ENCODE measurements at regions not wholly inside any gene's neighbourhood (a gene's known extent, or its start where the extent isn't known, plus 50 kb on each side); places are given as distances from the start of the nearest gene placed in this dataset.

DNA sequence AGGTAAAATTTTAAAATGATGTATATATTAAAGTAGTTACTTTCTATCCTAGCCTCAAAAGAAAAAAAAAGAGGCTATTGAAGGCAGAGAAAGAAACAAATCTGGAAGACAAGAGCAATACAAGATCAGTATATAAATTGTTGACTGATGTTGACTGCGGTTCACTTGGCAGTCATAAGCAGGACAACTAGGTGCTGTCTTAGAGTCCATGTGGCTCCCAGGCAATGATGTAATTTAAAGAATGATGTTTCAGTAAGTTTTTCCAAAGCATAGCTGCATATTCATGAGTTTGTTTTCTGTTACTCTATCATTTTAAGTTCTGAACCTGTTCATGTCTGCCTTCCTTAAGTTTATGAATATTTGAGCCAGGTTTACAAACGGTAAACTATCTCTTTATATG lies 630.2 kb downstream of the FAT4 start:
- TF ChIP-seq HNF4G (IDR thresholded peaks at IDR 0.05) (no peak), RXRA (IDR thresholded peaks at IDR 0.05) (no peak), JUND (IDR thresholded peaks at IDR 0.05) (no peak), REST (IDR thresholded peaks at IDR 0.05) (no peak), NR2F2 (IDR thresholded peaks at IDR 0.05) (no peak), RAD21 (IDR thresholded peaks at IDR 0.05) (no peak), EGR1 (IDR thresholded peaks at IDR 0.05; ENCODE audit: low read depth in 2 of 2) (no peak), FOXA1 (IDR thresholded peaks at IDR 0.05) (no peak), SP1 (IDR thresholded peaks at IDR 0.05) (no peak)
- TF ChIP-seq, protein P1, sequence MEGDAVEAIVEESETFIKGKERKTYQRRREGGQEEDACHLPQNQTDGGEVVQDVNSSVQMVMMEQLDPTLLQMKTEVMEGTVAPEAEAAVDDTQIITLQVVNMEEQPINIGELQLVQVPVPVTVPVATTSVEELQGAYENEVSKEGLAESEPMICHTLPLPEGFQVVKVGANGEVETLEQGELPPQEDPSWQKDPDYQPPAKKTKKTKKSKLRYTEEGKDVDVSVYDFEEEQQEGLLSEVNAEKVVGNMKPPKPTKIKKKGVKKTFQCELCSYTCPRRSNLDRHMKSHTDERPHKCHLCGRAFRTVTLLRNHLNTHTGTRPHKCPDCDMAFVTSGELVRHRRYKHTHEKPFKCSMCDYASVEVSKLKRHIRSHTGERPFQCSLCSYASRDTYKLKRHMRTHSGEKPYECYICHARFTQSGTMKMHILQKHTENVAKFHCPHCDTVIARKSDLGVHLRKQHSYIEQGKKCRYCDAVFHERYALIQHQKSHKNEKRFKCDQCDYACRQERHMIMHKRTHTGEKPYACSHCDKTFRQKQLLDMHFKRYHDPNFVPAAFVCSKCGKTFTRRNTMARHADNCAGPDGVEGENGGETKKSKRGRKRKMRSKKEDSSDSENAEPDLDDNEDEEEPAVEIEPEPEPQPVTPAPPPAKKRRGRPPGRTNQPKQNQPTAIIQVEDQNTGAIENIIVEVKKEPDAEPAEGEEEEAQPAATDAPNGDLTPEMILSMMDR (IDR thresholded peaks at IDR 0.05; ENCODE audit: low read depth, low read length, missing input control): no peak
- Histone ChIP-seq H3K9me3 (ENCODE audit: control insufficient read depth in 4 of 4, low read length in 3 of 4) (no peaks in the 10 kb centered on the region), H3K36me3 (ENCODE audit: control insufficient read depth in 4 of 4, insufficient read depth in 3 of 4, low read depth in 1 of 4, low read length in 3 of 4) (no peaks in the 10 kb centered on the region), H3K9ac (ENCODE audit: low read depth in 1 of 2, low read length in 2 of 2) (no peak overlapping the region), H3K4me3 (ENCODE audit: low read depth in 1 of 3, low read length in 3 of 3) (no peak overlapping the region), H3K27me3 (ENCODE audit: control insufficient read depth in 4 of 4, insufficient read depth in 4 of 4, low read length in 3 of 4) (no peaks in the 10 kb centered on the region), H3K27ac (ENCODE audit: low read depth in 1 of 2, low read length in 2 of 2) (no peak overlapping the region), H3K4me1 (ENCODE audit: control insufficient read depth in 4 of 4, insufficient read depth in 4 of 4, low read length in 3 of 4) (no peaks in the 10 kb centered on the region)
- no peak for DNase-seq (ENCODE audit: low spot score)
- 89% methylated on average over 2 of the region's 2 CpGs for WGBS

- H3K36me3 ChIP-seq (ENCODE audit: control insufficient read depth in 4 of 4, insufficient read depth in 3 of 4, low read depth in 1 of 4, low read length in 3 of 4): no peaks in the 10 kb centered on the region
- no peaks in the 10 kb centered on the region for H3K4me1 ChIP-seq (ENCODE audit: control insufficient read depth in 4 of 4, insufficient read depth in 4 of 4, low read length in 3 of 4)
- TF ChIP-seq NR2F2 (IDR thresholded peaks at IDR 0.05) (no peak), TAF1 (conservative IDR thresholded peaks at IDR 0.05) (no peak), FOXA1 (IDR thresholded peaks at IDR 0.05) (no peak), FOXA2 (IDR thresholded peaks at IDR 0.05) (no peak)
- H3K9ac ChIP-seq (ENCODE audit: low read depth in 1 of 2, low read length in 2 of 2): no peak overlapping the region
- no peak overlapping the region for H3K4me3 ChIP-seq (ENCODE audit: low read depth in 1 of 3, low read length in 3 of 3)
- no peaks in the 10 kb centered on the region for H3K27me3 ChIP-seq (ENCODE audit: control insufficient read depth in 4 of 4, insufficient read depth in 4 of 4, low read length in 3 of 4)
- 61% methylated on average over 4 of the region's 4 CpGs for WGBS
- no peak overlapping the region for H3K27ac ChIP-seq (ENCODE audit: low read depth in 1 of 2, low read length in 2 of 2)
- H3K9me3 ChIP-seq (ENCODE audit: control insufficient read depth in 4 of 4, low read length in 3 of 4): no peaks in the 10 kb centered on the region
- DNase-seq (ENCODE audit: low spot score): no peak
These were observed 633.3 kb downstream of the FAT4 start for GRCh38 chr4:125948021-125948420.

DNA sequence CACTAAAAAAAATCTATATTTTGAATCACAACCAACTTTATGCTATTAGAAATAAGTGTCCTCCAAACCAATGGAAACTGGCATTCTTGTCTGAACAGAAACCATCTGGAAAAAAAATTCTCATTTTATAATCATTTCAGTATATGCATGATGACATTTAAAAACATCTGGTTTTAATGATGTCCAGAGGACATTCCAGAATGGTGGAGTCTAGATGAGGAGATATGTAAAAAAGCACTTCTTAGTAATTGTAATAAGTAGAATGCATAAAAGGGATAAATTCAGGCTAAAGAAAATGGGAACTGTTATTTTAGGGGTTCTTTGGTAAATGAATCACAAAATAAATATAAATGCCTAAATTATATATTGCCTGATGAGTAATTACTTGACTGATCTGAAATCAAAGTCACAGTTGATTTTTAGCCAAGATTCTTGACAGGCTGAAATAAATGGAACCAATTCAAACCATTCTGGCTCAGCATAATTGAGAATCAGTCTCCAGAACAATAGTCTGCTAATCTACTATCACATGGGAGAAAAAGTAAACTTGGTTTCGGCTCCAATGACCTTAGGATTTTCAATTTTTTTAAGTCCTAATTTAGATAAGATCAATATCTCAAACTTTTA lies 636.6 kb downstream of the FAT4 start:
- no peaks in the 10 kb centered on the region for H3K9me3 ChIP-seq (ENCODE audit: control insufficient read depth in 4 of 4, low read length in 3 of 4)
- H3K36me3 ChIP-seq (ENCODE audit: control insufficient read depth in 4 of 4, insufficient read depth in 3 of 4, low read depth in 1 of 4, low read length in 3 of 4): no peaks in the 10 kb centered on the region
- H3K27ac ChIP-seq (ENCODE audit: low read depth in 1 of 2, low read length in 2 of 2): no peak overlapping the region
- H3K4me1 ChIP-seq (ENCODE audit: control insufficient read depth in 4 of 4, insufficient read depth in 4 of 4, low read length in 3 of 4): no peaks in the 10 kb centered on the region
- 50% methylated on average over 1 of the region's 1 CpG for WGBS
- no peak for TF ChIP-seq GABPA (IDR thresholded peaks at IDR 0.05 in 1 of 2, conservative IDR thresholded peaks at IDR 0.05 in 1 of 2)
- TF ChIP-seq, protein P2, sequence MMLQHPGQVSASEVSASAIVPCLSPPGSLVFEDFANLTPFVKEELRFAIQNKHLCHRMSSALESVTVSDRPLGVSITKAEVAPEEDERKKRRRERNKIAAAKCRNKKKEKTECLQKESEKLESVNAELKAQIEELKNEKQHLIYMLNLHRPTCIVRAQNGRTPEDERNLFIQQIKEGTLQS (IDR thresholded peaks at IDR 0.05): no peak
- TF ChIP-seq RXRA (IDR thresholded peaks at IDR 0.05): no peak
- TF ChIP-seq, protein P1 (IDR thresholded peaks at IDR 0.05; ENCODE audit: low read depth, low read length, missing input control): no peak
- TF ChIP-seq EGR1 (IDR thresholded peaks at IDR 0.05; ENCODE audit: low read depth in 2 of 2): no peak
- TF ChIP-seq TAF1 (conservative IDR thresholded peaks at IDR 0.05): no peak
- TF ChIP-seq NR2F2 (IDR thresholded peaks at IDR 0.05): no peak
- DNase-seq (ENCODE audit: low spot score): no peak
- H3K9ac ChIP-seq (ENCODE audit: low read depth in 1 of 2, low read length in 2 of 2): no peak overlapping the region
- no peaks in the 10 kb centered on the region for H3K27me3 ChIP-seq (ENCODE audit: control insufficient read depth in 4 of 4, insufficient read depth in 4 of 4, low read length in 3 of 4)
- no peak overlapping the region for H3K4me3 ChIP-seq (ENCODE audit: low read depth in 1 of 3, low read length in 3 of 3)
